ENCODE measurements at regions not wholly inside any gene's neighbourhood (a gene's known extent, or its start where the extent isn't known, plus 50 kb on each side); places are given as distances from the start of the nearest gene placed in this dataset.

DNA sequence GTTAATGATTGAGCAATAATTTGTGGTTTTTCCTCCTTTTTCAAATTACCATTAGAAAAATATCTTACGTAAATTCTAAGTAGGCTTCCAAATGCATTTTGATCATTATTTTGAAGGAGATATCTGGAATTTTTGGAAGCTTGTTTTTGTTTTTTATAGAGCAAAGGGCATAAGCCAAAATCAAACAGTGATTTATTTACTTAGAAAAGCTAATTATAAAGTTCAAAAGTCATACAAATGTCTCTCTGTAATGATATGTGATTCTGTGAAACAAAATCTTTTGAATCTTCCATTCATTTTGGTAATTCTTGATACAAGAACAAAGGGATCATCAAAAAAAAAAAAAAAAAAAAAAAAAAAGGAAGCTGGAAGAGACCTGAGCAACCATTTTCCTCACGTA lies 416.8 kb downstream of the ETNK1 start:
- TF ChIP-seq CTCF (IDR thresholded peaks at IDR 0.05), result no peak
- TF ChIP-seq EZH2 (IDR thresholded peaks at IDR 0.05; ENCODE audit: borderline replicate concordance, insufficient read depth, low read depth, low read length, poor library complexity, severe bottlenecking), result no peak

Data from B cell (primary cell).